ENCODE measurements at regions not wholly inside any gene's neighbourhood (a gene's known extent, or its start where the extent isn't known, plus 50 kb on each side); places are given as distances from the start of the nearest gene placed in this dataset.

GRCh38 chr9:99588747-99589146 is 232.9 kb upstream of the NR4A3 start:
- no peaks in the 10 kb centered on the region for H3K9me2 ChIP-seq
- no peak overlapping the region for H3K27ac ChIP-seq (ENCODE audit: low read depth in 2 of 2, low read length in 1 of 2)
- no peak overlapping the region for H2AFZ ChIP-seq (ENCODE audit: low read depth)
- H3K4me2 ChIP-seq, result no peak overlapping the region
- ChIA-PET POLR2A (no interaction called here), CTCF (no interaction called here)
- H3K9me3 ChIP-seq, result no peaks in the 10 kb centered on the region
- no peak for TF ChIP-seq GABPA (IDR thresholded peaks at IDR 0.05; ENCODE audit: low read depth)
- TF ChIP-seq MEF2A (IDR thresholded peaks at IDR 0.05; ENCODE audit: borderline replicate concordance, low read depth), result no peak
- TF ChIP-seq RXRA (IDR thresholded peaks at IDR 0.05; ENCODE audit: borderline replicate concordance, low read depth), result no peak
- no peak for TF ChIP-seq REST (IDR thresholded peaks at IDR 0.05; ENCODE audit: low read depth, low read length)
- TF ChIP-seq, protein P1, sequence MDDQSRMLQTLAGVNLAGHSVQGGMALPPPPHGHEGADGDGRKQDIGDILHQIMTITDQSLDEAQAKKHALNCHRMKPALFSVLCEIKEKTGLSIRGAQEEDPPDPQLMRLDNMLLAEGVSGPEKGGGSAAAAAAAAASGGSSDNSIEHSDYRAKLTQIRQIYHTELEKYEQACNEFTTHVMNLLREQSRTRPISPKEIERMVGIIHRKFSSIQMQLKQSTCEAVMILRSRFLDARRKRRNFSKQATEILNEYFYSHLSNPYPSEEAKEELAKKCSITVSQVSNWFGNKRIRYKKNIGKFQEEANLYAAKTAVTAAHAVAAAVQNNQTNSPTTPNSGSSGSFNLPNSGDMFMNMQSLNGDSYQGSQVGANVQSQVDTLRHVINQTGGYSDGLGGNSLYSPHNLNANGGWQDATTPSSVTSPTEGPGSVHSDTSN (IDR thresholded peaks at IDR 0.05), result no peak
- TF ChIP-seq NFIC (IDR thresholded peaks at IDR 0.05; ENCODE audit: borderline replicate concordance), result no peak
- TF ChIP-seq CTCF (IDR thresholded peaks at IDR 0.05), result no peak
- TF ChIP-seq TAF1 (IDR thresholded peaks at IDR 0.05; ENCODE audit: borderline replicate concordance, low read depth, low read length), result no peak
- TF ChIP-seq CHD2 (IDR thresholded peaks at IDR 0.05; ENCODE audit: low read length, partially characterized antibody), result no peak
- TF ChIP-seq EZH2phosphoT487 (IDR thresholded peaks at IDR 0.05; ENCODE audit: borderline replicate concordance, low read depth), result no peak
- H3K4me1 ChIP-seq (ENCODE audit: control insufficient read depth in 1 of 2, insufficient read depth in 2 of 2, low read depth in 1 of 2, low read length in 1 of 2), result no peaks in the 10 kb centered on the region; a peak in 1 of 4 replicates
- H3K79me2 ChIP-seq (ENCODE audit: insufficient read depth), result no peaks in the 10 kb centered on the region
- H3K27me3 ChIP-seq (ENCODE audit: insufficient read depth), result no peaks in the 10 kb centered on the region
- no peak overlapping the region for H3K9ac ChIP-seq
- H3K4me3 ChIP-seq (ENCODE audit: low read depth in 2 of 2, low read length in 1 of 2), result no peak overlapping the region
- DNase-seq, result no peak
- H3K36me3 ChIP-seq (replicated peaks in 1 of 2; ENCODE audit: control insufficient read depth in 1 of 2, insufficient read depth in 2 of 2, low read length in 1 of 2), result no peaks in the 10 kb centered on the region
- H4K20me1 ChIP-seq (ENCODE audit: insufficient read depth), result no peaks in the 10 kb centered on the region
- WGBS (ENCODE audit: low lambda C conversion rate), result 75% methylated on average over 2 of the region's 2 CpGs
- no peaks in the 10 kb centered on the region for H3F3A ChIP-seq (replicated peaks; ENCODE audit: insufficient read depth)

DNA sequence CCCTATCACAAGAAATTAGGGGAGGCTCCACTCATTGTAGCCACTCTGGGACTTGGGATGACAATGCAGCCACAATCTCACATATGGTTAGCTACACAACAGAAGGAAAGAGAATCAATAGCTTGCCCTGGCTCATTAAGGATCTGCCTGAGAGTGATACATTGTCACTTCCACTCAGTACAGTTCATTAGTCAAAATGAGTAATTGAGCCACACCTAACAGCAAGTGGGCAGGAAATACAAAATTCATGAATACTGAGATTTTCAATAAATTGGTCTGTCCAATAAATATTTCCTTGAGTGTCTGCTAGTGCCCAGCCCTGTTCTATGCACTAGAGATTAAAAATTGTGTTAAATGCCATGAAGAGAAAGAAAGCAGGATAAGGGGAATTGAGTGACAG is 231.3 kb upstream of the NR4A3 start:
- no peak overlapping the region for H3K9ac ChIP-seq
- no peaks in the 10 kb centered on the region for H3F3A ChIP-seq (replicated peaks; ENCODE audit: insufficient read depth)
- no peak overlapping the region for H3K27ac ChIP-seq (ENCODE audit: low read depth in 2 of 2, low read length in 1 of 2)
- H3K4me3 ChIP-seq (ENCODE audit: low read depth in 2 of 2, low read length in 1 of 2), result no peak overlapping the region
- POLR2A ChIA-PET, result no interaction called here
- H3K27me3 ChIP-seq (ENCODE audit: insufficient read depth), result no peaks in the 10 kb centered on the region
- no peaks in the 10 kb centered on the region for H3K79me2 ChIP-seq (ENCODE audit: insufficient read depth)
- no peak overlapping the region for H2AFZ ChIP-seq (ENCODE audit: low read depth)
- no peak for DNase-seq
- no peaks in the 10 kb centered on the region for H3K9me3 ChIP-seq
- H3K9me2 ChIP-seq, result no peaks in the 10 kb centered on the region
- no peaks in the 10 kb centered on the region for H3K36me3 ChIP-seq (replicated peaks in 1 of 2; ENCODE audit: control insufficient read depth in 1 of 2, insufficient read depth in 2 of 2, low read length in 1 of 2)
- H4K20me1 ChIP-seq (ENCODE audit: insufficient read depth), result no peaks in the 10 kb centered on the region
- H3K4me1 ChIP-seq (ENCODE audit: control insufficient read depth in 1 of 2, insufficient read depth in 2 of 2, low read depth in 1 of 2, low read length in 1 of 2), result no peaks in the 10 kb centered on the region; a peak in 1 of 4 replicates
- no peak for TF ChIP-seq RXRA (IDR thresholded peaks at IDR 0.05; ENCODE audit: borderline replicate concordance, low read depth)
- TF ChIP-seq TAF1 (IDR thresholded peaks at IDR 0.05; ENCODE audit: borderline replicate concordance, low read depth, low read length), result no peak
- TF ChIP-seq SIN3A (IDR thresholded peaks at IDR 0.05; ENCODE audit: borderline replicate concordance, low read depth, low read length), result no peak
- no peak for TF ChIP-seq FOSL2 (IDR thresholded peaks at IDR 0.05; ENCODE audit: borderline replicate concordance, low read depth)
- no peak for TF ChIP-seq FOXJ3 (CRISPR knock-in tag; IDR thresholded peaks at IDR 0.05)
- TF ChIP-seq IRF3 (IDR thresholded peaks at IDR 0.05; ENCODE audit: low read depth, low read length), result no peak
- TF ChIP-seq NFIC (IDR thresholded peaks at IDR 0.05; ENCODE audit: borderline replicate concordance), result no peak
- TF ChIP-seq RAD21 (IDR thresholded peaks at IDR 0.05; ENCODE audit: low read length), result no peak
- CTCF ChIA-PET, result interaction anchor here (1.0 kb wide), 1 partner anchor 8 kb away, joined by 3 read pairs; no protein-coding TSS in a partner anchor
- no peak overlapping the region for H3K4me2 ChIP-seq
